Esophagus muscularis mucosa (tissue), 3 donors: ENCODE measurements at regions not wholly inside any gene's neighbourhood (a gene's known extent, or its start where the extent isn't known, plus 50 kb on each side); places are given as distances from the start of the nearest gene placed in this dataset.

Experiments
- EP300 ChIP-seq: sonication (generic); formaldehyde crosslinking; IDR thresholded peaks from one replicate; pipeline ENCODE4 v1.6.1; 2017; ENCODE audit warnings: antibody characterized with exemption
- POLR2A ChIP-seq: fragments of 450-650 bp; IDR thresholded peaks from one replicate; pipeline ENCODE4 v1.6.1; 2017; ENCODE audit warnings: antibody characterized with exemption, moderate library complexity, mild to moderate bottlenecking, low read depth
- POLR2AphosphoS5 ChIP-seq, 2 donors: sonication (generic); formaldehyde crosslinking; IDR thresholded peaks; one replicate each; pipeline ENCODE4 v1.6.1; 2017; ENCODE audit warnings: antibody characterized with exemption in 2 of 2

DNA sequence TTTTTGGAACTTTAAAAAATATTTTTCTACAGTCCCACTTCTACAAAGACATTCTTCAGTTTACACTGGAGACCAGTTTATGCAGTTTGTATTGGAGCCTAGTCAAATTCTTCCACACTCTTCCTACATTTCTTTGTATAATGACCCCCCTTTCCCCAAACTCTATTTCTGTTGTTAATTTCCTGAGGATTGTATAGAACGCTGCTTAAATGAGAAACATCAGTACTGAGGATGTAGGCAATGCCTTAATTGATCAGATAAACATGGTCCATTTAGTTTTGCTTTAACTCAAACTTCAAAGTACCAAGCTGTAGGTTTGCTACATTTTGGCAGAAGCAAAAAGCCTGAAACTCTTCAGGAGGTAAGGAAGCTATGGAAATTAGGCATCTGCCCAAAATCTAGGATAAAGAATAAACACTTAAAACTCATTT, 155.5 kb downstream of the SLC7A11 start:
- TF ChIP-seq POLR2A = no peak
- no peak for TF ChIP-seq EP300
- no peak for TF ChIP-seq POLR2AphosphoS5 (IDR thresholded peaks at IDR 0.05)
